ENCODE measurements at regions not wholly inside any gene's neighbourhood (a gene's known extent, or its start where the extent isn't known, plus 50 kb on each side); places are given as distances from the start of the nearest gene placed in this dataset.

DNA sequence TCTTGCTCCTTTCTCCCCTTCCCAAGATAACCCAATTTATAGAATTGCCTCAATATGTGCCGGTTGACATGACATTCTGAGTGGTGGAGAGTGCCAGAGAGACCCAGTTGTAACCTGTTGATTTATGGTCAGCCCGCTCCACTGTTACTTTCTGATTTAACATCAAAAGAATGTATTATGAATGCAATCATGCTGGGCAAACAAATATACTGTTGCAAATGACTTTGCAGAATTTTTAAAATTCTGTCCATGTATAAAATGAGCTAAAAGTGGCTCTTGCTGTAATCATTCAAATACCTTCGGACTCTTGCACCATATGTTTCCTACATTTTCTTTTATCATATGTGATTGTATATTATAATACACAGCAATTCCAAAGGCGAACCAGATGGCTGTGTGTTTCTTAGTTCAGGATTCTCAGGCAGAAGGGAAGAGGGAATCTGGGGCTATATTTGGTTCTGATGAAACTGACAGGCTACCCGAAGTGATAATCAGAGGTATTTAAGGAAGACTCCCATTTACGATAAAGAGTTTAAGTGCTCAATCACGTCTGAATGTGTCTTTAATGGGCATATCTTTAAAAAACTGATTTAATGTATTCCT lies 131.7 kb downstream of the CLCN4 start:
- no peak for DNase-seq

DNA sequence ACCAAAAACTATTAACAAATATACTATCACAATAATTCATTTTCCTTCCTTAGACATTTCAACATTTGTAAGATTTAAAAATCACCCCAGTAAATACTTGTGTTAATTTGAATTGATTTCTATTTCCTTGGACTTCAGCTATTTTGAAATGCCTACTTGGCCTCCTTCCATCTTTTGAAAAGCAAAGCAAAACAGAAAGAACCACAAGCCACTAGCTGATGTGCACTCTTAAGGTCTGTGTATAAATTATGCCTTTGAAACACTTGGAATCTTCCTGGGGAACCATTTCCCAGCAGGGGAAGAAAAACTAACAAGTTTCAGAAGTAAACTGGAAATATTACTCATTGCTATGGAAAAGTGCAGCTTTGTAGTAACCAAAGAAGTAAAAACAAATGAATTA lies 139.8 kb downstream of the CLCN4 start:
- no peak for DNase-seq

DNA sequence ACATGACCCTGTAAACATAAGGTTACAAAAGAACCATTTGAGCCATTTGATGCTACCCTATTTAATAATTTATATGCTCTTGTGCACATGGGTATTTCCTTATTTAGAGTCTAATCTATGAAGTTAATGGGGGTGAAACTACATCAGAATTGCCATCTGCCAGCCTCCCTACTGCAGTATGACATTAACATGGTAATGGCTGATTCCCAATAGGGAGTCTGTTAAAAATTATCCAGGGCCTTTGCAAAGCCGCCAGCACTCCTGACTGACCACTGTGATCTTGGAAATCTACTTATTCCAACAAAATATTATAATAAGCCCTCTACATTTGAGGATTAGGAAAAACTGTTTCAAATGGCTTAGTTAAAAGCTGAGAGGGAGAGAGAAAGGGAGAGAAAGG lies 153.7 kb downstream of the CLCN4 start:
- DNase-seq: no peak

DNA sequence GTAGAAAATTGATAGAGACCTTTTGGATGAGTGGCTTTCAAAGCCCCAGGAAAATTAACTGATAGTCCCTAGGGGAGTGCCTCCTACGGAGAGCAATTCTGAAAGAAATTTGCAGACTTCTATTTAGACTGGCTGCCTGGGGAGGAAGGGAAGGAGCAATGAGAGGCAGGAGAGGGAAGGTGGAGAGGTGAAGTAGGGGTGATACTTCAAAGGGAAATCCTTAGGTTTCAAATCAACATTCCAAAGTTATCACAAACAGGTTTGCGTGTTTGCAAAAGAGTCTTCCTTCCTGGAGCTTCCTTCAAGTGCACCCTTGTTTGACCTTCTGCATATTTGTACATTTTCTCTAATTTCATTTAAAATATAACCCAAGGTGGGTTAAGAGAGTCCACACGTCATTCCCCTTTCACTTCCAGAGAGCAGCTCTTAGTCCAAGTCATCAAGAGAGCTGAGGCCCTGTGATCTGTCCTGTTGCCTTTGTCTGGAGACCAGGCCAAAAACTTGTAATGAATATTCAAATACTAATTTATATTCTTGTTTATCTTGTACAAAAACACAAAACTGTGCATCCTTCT lies 157.8 kb downstream of the CLCN4 start:
- DNase-seq: no peak

DNA sequence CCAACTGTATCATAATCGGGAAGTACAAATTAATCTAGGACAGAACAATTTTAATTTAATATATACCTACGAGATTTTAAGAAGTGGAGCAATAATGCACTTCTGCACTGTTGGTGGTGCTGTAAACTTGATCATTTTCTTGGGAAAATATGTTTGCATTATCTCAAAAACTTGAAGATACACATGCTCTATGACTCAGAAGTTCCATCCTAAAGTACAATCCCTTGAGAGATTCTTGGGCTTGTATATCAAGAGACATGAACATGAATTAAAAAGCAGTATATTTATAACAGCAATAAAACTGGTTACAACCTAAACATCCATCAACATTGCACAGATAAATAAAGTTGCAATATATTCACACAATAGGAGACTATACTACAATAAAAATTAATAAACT lies 168.8 kb downstream of the CLCN4 start:
- no peak for DNase-seq

DNA sequence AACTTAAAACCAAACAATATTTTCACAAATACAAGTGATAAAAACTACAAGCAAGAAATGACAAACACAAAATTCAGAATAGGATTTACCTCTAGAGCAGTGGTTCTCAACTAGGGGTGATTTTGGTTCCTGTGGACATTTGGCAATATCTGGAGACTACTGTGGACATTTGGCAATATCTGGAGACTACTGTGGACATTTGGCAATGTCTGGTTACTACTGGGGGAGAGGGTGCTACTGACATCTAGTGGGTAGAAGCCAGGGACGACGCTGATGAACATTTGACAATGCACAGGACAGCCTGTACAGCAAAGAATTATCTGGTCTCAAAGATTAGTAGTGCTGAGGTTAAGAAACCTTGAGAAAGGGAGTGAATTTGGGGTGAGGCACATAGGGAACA lies 169.8 kb downstream of the CLCN4 start:
- DNase-seq: no peak

DNA sequence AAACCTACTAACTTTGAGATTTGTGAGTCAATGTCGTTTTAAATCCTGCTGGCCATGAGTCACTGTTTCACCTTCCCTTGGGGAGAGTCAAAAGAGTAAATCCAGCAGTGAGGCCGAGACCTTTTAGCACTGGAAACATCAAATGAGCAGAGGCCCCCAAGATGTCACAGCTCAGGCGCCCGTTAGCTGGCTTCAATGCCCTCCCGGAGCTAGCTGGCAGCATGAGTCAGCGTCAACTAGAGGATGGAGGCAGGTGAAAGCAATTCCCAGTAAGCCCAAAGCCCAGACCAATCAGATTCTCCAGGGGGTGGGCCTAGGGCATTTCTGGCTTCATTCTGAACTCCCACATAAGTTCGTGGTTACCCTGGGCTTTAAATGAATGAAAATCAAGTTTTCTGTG lies 170.9 kb downstream of the CLCN4 start:
- DNase-seq: peak; percentile 67

DNA sequence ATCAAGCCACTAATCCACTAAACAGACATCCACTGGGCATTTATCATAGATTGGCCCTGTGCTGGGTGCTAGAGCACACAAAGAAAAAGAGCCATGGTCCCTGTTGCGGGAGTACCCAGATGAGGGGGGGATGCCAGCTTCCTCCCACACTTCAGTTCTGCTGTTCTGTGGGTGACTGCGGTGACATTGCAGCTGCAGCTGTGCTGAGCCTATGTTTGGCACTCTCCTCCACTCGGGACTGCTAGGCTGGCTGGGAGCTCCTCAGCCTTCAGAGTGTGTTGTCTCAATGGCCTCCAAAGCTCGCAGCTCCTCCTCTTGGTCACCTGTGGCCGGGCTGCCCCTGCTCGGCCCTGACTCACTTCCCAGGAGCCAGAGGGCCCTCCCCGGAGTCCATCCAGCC lies 173.2 kb downstream of the CLCN4 start:
- no peak for DNase-seq

DNA sequence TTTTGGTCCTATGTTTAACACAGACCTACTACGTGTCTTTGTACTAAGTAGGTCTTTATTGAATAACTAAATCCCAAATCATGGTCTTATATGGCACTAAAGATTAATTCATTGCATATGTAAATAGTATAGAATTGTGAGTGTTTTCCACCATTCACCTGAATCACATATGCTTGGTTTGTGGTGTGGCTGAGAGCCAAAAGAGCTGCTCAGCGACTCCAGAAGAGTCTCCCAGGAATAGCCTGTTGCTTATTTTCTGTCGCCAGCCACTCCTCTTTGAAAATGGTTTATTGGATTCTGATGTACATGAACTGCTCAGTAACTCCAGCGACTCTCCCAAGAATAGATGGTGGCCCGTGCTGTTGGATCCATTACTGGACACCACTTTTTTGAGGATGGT lies 184.5 kb downstream of the CLCN4 start:
- DNase-seq: no peak

DNA sequence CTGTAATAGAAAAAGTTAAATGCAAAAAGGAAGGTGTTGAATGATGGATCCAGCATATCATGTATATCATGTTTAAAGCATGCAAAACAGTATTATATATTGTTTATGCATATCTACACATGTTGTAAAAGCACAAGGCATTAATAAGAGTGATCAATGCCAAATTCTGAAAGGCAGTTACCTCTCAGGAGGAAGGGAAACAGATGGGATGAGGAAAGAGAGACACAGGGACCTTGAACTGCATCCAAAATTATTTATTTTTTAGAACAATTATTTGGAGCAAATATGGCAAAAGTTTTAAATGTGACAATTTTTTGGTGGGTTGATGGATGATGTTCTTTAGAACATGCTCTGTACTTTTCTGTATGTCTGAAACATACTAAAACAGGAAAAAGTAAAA lies 193.4 kb downstream of the CLCN4 start:
- DNase-seq: no peak

DNA sequence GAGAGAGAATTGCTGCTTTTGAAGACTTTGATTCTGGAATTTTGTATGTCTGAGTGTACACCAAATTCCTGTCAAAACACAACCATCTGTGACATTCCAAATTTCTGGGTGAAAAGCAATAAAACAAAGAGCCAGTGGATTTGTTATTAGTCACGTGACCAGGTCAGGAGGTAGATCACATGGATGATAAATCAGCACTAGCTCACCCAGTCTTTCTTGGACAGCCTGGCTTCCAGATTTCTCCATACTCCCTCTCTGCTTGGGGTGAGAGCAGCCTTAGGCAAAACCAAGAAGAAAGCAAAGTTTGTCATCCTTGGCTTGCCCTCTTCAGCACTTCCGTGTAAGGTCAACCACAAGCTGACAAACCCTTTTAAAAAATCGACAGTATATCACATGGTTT lies 194.2 kb downstream of the CLCN4 start:
- no peak for DNase-seq

DNA sequence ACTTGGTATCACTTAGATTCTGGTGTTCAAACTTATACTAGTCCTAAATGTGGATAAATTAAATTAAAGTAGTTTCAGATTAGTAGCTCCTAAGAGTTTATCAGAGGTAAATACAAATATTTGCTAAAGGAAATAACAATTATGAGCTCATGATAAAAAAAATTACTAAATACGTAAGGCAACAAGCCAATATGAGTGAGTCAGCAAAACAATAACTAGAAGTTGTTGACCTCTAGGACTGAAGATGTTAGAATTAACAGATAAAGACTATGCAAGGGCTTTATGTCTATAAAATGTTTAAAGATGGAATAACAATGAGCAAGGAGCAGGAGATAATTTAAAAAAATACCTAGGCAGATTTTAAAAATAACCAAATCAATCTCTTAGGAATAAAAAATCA lies 195.8 kb downstream of the CLCN4 start:
- DNase-seq: no peak

DNA sequence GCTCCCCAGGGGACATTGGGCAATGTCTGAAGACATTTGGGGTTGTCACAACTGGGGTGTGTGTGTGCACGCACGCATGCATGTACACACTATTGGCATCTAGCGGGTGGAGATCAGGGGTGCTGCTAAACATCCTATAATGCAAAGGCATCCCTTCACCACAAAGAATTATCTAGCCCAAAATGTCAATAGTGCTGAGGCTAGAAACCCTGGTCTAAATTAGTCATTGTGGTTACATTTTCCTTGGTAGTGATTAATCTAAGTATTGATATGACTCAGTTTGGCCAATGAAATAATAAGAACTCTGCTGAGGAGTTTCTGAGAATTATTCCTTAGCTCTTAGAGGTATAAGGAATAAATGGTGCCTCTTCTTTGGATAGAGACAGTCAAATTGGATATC lies 200.2 kb downstream of the CLCN4 start:
- DNase-seq: no peak

DNA sequence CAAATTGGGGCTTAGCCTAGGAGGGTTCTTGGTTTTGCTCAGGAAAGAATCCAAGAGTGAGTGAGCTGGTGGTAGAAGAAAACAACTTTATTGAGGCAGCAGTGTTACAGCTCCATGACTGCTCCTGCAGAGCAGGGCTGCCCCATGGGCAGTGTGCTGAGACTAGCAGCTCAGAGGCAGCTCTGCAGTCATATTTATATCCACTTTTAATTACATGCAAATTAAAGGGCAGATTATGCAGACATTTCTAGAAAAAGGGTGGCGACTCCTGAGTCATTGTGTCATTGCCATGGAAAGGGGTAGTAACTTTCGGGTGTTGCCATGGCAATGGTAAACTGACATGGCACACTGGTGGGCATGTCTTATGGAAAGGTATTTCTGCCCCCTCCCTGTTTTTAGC lies 202.2 kb downstream of the CLCN4 start:
- DNase-seq: no peak

DNA sequence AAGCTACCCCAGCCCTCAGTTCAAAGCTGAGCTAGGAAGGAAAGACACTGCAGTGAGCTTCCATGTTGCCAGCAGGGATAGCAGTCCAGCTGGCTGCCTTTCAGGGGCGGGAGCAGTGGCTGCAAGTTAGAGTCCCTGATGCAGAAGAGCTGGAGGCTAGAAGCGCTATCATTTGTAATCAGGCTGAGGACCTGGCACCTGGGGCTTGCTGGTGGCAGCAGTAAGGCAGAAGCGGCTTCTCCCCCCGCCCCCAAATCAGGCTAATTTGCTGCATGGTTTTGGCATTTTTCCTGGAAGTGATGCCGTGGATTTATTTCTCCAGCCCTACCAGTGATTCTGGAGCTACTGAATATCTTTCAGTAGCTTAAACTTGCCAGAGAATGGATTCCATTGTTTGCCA lies 203.3 kb downstream of the CLCN4 start:
- DNase-seq: no peak

DNA sequence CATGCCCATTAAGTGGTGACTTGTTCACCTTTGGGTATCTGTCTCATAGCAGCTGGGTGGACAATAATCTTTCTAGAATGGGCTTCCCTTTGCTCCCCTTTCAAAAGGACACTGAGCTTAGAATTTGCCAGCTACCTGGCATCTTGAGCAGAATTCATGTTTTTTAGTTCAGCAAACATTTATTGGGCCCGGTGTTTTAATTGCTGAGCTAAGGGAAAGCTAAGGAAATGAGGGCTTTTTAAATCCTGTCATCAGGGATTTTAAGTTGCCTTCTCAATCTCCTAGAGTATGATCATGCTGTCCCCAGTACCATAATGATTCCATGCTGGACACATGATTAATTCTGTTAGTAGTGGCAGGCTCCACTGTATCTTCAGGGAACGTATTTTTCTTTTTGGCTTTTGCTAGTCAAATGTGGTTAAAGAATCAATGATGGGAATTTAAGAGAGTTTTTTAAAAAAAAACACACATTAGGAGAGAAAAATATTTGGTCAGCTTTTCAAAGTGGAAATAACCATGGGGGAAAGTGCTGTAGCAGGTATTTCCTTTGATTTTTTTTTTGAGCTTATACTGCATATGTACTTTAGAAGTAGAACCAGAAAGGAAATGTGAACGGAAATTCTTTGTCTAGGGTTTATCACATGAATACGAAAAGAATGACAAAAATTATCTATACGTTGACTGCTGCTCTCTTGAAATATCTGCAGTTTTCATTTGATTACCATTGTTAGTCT lies 208.9 kb downstream of the CLCN4 start:
- DNase-seq: no peak

DNA sequence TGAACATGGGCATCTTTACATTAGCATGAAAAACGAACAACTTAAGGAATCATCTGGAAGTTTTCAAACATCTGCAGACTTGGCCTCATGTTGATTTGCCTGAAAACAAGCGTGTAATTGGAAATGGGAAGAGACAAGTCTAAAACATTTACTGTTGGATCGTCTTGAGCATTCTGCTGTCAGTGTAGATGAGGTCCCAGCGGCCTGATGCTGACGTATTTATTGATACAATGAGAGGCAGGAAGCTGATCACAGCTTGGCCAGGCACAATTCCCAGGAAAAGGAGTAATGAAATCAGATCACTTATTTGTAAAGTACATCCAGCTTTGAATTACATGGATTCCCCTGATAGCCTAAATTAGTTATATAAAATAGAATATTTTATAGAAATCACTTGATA lies 210.6 kb downstream of the CLCN4 start:
- no peak for DNase-seq

DNA sequence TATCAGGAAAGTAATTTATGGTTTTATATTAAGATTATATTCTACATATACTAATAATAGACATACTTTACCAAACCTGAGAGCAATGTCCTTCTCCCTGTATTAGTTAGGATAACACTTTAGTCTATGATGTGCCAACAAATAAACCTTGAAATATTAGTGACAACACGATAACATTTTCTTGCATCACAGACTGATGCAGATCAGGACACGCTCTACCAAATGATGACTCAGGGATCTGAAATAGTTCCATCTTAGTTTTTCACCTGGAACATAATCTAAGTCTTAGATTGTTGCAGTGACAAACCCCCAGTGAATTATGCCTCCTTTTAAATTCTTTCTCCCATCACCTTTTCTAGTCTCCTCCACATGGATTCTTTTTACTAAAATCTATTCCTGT lies 214.2 kb downstream of the CLCN4 start:
- DNase-seq: no peak

DNA sequence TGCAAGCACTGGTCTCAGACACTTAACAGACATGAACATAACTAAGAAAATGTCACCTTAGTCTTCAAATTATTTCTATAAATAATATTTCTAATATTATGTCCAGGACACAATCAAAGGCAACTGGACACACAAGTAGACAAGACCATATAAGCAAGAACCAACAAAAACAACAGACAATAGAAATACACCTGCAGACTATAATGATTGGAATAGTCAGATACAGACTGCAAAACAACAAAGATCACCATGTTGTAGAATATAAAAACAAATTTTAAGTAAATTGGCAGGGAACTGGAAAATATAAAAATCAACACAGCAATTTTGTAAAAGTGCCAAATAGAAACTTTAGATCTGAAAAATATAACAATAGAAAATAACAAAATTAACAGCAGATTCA lies 220.7 kb downstream of the CLCN4 start:
- DNase-seq: no peak

DNA sequence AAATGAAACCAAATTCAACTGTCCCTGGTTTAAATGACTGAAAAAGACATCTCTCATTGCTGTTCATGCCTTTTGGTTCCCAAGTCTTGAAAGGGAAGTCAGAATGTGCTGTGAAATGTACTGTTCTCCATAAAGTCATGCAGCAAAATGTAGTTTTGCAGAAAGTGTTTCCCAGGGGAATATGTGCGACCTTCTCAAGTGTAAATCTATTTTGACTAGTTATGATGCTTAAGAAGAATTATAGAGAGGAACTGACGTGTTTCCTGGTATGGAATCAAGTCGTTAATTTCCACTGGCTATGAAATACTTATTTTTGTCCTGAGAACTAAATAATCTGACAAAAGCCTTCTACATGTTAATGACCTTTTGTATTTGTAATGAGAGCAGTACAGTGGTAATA lies 223.1 kb downstream of the CLCN4 start:
- DNase-seq: no peak

DNA sequence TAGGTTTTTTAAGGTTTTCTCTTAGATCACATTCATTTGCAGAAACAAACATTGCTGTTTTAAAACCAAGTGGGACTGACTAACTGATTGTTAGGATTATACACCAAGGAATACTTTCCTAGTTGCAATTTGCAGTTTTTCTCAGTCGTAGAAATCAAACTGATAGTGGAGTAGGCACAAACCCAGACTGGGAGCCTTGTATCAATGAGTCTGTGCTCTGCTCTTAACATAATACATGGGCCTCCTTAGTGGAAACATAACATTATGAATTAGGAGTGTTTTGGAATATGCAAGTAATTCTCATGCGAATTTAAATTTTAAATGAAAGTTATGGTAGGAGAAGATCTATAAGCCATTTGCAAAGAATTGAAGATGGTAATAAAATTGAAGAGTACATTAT lies 223.5 kb downstream of the CLCN4 start:
- no peak for DNase-seq

DNA sequence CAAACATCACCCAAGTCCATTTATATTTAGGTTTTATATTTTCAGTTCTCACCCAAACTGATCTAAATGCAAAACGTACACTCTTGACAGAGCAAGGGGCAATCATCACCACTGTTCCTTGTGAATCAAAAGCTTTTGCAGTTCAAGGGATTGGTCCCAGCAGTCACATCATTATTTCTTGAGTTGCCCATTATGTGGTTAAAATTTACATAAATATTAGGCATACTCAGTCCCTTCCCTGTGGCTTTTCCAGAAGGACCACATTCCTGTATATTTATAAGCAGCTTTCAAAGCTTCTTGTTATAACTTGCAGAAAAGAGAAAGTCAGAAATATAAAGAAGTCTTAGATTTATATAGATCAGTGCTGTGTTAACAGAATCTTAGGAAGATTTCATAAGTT lies 224.4 kb downstream of the CLCN4 start:
- DNase-seq: no peak

DNA sequence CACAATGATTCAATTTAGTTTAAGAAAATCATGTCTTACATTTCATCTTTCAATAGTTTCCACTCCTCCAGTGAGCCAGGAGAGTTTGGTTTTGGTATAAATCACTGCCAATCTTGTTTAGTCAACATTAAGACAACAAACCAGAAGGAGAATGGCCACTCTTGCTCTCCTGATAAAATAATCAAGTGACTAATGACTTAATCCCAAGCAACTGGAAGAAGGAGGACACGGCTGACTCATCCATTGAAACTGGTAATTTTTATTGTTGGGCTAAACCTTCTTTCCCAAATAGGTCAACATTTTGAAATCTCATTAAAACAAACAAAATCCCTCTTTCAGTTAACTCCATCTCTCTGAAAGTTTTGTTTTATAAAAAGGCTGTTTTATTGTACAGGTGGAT lies 230.2 kb downstream of the CLCN4 start:
- no peak for DNase-seq

DNA sequence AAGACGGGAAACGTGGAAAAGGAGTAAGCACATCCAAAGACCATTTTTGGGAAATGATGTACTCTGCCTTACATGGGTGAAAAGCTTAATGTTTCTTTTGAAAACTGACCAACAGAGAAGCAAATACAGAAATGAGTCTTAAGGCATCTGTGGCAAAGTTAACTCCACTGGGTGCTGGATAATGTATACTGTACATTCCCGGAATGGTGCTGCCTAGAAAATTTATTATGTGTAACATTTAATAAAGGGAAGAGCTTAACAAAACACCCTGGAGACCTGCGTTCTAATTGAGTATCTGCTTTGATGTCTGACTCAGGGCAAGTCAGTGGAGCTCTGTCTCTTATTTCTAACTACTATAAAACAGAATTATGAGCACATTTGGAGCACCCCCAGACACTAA lies 230.2 kb downstream of the MID1 start:
- no peak for DNase-seq

DNA sequence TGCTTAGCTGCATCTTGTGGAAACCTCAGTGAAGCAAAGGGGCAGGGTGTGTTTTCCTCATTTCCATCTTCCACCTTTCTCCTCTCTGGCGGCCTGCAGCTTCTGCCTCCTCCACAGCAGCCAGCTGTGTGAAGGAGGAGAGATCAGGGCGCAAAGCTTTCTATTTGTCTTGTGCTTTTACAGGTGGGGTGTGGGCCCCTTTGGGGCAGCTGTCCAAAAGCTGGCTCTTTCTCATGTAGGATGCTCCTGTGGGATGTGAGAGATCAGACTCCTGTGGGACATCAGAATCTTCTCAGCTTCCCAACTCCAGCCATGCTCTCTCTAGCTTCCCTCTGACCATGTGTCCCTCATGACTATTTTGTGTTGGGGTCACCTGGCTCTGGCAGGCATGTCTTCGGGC lies 227.1 kb downstream of the MID1 start:
- DNase-seq: no peak

Measured in islet precursor cell (in vitro differentiated cells).